Aorta (tissue), 5 donors: ENCODE measurements at regions not wholly inside any gene's neighbourhood (a gene's known extent, or its start where the extent isn't known, plus 50 kb on each side); places are given as distances from the start of the nearest gene placed in this dataset.
"Not testable (repeated sequence)": the region's sequence is repeated elsewhere in the genome, so short reads cannot be mapped to it uniquely, and the experiment has no call there.

Experiments
- ATAC-seq: fragments of 200-7000 bp; cut with Tn5 transposase; one replicate; pipeline ENCODE4 v1.9.1; 2022; ENCODE audit warnings: moderate library complexity; ENCODE audit not compliant: low FRiP score
- DNase-seq, 2 donors: peaks; one replicate each; pipeline ENCODE4 v3.0.0-alpha.2; 2020
- H3K27ac ChIP-seq, 2 donors: one replicate each; pipeline ENCODE4 v1.5.1; 2013; ENCODE audit warnings: low read length in 2 of 2, mild to moderate bottlenecking in 2 of 2, moderate library complexity in 2 of 2, control low read depth in 1 of 2, inconsistent platforms in 1 of 2, low read depth in 1 of 2
- H3K27me3 ChIP-seq, 2 donors: one replicate each; pipeline ENCODE4 v1.6.1; 2013; ENCODE audit warnings: control low read depth in 1 of 2, low read length in 1 of 2, mild to moderate bottlenecking in 1 of 2, moderate library complexity in 1 of 2; ENCODE audit not compliant: insufficient read depth in 2 of 2, control insufficient read depth in 1 of 2
- H3K36me3 ChIP-seq, 2 donors: one replicate each; pipeline ENCODE4 v1.6.1; 2013; ENCODE audit warnings: control low read depth in 1 of 2, low read length in 1 of 2, mild to moderate bottlenecking in 1 of 2; ENCODE audit not compliant: insufficient read depth in 2 of 2, control insufficient read depth in 1 of 2
- H3K4me1 ChIP-seq, 2 donors: one replicate each; pipeline ENCODE4 v1.6.1; 2013; ENCODE audit warnings: low read length in 2 of 2, control low read depth in 1 of 2, mild to moderate bottlenecking in 1 of 2, moderate library complexity in 1 of 2; ENCODE audit not compliant: insufficient read depth in 2 of 2, control insufficient read depth in 1 of 2
- H3K4me3 ChIP-seq, 2 donors: one replicate each; pipeline ENCODE4 v1.5.1; 2013; ENCODE audit warnings: low read length in 2 of 2, control low read depth in 1 of 2, mild to moderate bottlenecking in 1 of 2
- H3K9me3 ChIP-seq: one replicate; pipeline ENCODE4 v1.6.1; 2013; ENCODE audit warnings: mild to moderate bottlenecking, low read length; ENCODE audit not compliant: control insufficient read depth
- WGBS, 2 donors: extraction: QIAGEN DNeasy Blood & Tissue Kit; methylation state at CpG; one replicate each; pipeline ENCODE4 v1.1.7; 2013; 5-methylcytosine and 5-hydroxymethylcytosine counted together
- intact Hi-C, 2 donors: fragments of 100-400 bp; cut with DNase I; formaldehyde crosslinking; loops; one replicate each; pipeline versions ENCODE4 v1.14.2 to v1.15.0; 2022
- donor health status: healthy with polysubstance abuse.
- donor health status: Bipolar disorder and iron deficiency.
- donor health status: DM: no; HTN: no; CAD: no.
- donor health status: DM: no; HTN: no; CAD: no.
- donor health status: DM: yes; HTN: yes; CAD: no.

DNA sequence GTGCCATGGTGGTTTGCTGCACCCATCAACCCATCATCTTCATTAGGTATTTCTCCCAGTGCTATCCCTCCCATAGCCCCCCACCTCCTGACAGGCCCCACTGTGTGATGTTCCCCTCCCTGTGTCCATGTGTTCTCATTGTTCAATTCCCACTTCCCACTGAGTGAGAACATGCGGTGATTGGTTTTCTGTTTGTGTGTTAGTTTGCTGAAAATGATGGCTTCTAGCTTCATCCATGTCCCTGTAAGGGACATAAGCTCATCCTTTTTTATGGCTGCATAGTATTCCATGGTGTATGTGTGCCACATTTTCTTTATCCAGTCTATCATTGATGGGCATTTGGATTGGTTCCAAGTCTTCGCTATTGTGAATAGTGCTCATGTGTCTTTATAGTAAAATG is 865.9 kb upstream of the CDH10 start:
- H3K4me3 ChIP-seq, H3K36me3 ChIP-seq, ATAC-seq, H3K27me3 ChIP-seq, DNase-seq, H3K9me3 ChIP-seq, H3K27ac ChIP-seq, intact Hi-C loops, H3K4me1 ChIP-seq: not testable (repeated sequence)
- 90 to 92% methylated on average over 2 of the region's 2 CpGs for WGBS, 2 donors

DNA sequence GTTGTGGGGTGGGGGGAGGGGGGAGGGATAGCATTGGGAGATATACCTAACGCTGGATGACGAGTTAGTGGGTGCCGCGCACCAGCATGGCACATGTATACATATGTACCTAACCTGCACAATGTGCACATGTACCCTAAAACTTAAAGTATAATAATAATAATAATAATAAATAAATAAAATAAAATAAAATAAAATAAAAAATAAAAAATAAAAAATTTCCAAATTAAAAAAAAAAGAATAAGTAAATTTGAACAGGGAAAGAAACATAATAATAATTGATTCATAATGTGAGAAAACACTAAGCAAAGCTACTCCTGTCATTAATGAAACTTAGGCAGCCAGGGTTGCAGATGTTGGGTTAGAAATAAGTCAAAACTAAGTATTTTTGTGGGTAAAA is 863.2 kb upstream of the CDH10 start:
- H3K9me3 ChIP-seq, H3K27ac ChIP-seq, H3K27me3 ChIP-seq, H3K4me3 ChIP-seq, H3K36me3 ChIP-seq, ATAC-seq, H3K4me1 ChIP-seq, intact Hi-C loops, DNase-seq: not testable (repeated sequence)
- 93 to 97% methylated on average over 4 of the region's 4 CpGs for WGBS, 2 donors

DNA sequence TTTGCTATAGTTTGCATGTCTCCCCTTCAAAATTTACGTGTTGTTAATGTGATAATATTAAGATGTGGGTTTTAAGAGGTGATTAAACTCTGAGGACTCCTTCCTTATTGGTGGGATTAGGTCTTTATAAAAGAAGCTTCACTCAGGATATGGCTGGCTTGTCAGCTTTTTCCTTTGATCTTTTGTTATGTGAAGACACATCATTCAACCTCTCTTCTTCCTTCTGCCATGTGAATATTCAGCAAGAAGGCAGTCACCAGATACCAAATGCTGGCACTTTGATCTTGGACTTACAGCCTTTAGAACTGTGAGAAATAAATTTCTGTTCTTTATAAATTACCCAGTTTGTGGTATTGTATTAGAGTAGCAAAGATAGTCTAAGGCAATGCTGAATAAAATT is 855.9 kb upstream of the CDH10 start:
- ATAC-seq, result no peak
- H3K36me3 ChIP-seq, result no peaks in the 10 kb centered on the region
- intact Hi-C loops, result no loop called here
- 46% methylated on average over 1 of the region's 1 CpG for WGBS, 2 donors
- H3K4me1 ChIP-seq, result no peaks in the 10 kb centered on the region
- no peak for DNase-seq
- H3K9me3 ChIP-seq, result no peaks in the 10 kb centered on the region
- no peak overlapping the region for H3K4me3 ChIP-seq
- H3K27ac ChIP-seq, result no peak overlapping the region
- H3K27me3 ChIP-seq, result no peaks in the 10 kb centered on the region

DNA sequence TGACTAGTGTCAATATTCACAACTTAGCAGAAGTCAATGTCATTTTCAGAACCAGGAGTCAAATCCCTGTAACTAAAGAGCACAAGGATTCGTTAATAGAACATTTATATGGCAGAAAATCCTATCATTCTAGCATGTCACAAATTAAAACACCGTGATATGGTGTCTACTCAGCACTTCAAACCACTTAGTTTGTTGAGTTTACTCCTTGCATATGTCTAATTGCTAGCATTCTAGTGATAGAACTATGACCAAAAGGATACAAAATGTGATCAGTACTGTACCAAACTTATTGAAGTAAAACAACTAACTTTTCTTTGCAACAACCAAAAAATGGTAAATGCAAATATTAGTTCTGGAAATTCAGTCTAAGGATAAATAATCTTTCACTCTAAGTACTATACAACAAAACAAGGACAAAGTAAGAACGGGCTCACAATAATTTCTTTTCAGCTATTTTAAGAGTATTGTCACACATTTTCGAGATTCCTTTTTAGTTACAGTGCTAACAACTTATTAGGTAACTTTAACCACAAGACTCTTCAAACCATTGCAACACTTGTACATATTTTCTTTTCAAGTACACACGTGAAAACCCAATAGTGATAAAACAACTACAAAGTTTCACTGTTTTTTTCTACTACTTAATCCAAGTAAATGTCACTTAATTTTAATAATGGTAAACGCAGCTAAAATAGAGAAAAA is 845.2 kb upstream of the CDH10 start:
- intact Hi-C loops, result no loop called here
- DNase-seq (no peak), ATAC-seq (no peak)
- H3K4me1 ChIP-seq, result no peaks in the 10 kb centered on the region
- no peak overlapping the region for H3K4me3 ChIP-seq
- H3K9me3 ChIP-seq, result no peaks in the 10 kb centered on the region
- no peaks in the 10 kb centered on the region for H3K36me3 ChIP-seq
- 66% methylated on average over 6 of the region's 6 CpGs for WGBS, 2 donors
- no peak overlapping the region for H3K27ac ChIP-seq
- H3K27me3 ChIP-seq, result no peaks in the 10 kb centered on the region

DNA sequence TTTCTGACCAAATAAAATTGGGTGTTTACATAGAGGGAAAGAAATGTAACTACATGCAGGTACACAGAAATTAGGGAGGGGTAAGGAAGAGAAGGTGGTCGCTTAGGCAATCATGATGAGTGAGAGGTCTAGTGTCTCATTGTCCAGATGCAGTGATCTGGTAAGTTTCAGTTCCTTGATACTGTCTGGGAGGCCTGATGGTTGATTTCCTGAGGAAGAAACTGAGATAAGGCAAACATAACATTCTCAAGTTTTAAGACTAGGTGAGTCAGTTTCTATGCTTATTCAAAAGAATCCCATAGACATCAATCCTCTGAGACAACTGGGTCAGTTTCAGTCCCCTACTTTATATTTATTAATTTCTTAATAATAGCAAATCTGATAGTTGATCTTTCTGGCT is 843.3 kb upstream of the CDH10 start:
- Histone ChIP-seq H3K4me1 (no peaks in the 10 kb centered on the region), H3K9me3 (no peaks in the 10 kb centered on the region), H3K27ac (no peak overlapping the region), H3K27me3 (no peaks in the 10 kb centered on the region), H3K36me3 (no peaks in the 10 kb centered on the region), H3K4me3 (no peak overlapping the region)
- no peak for DNase-seq
- intact Hi-C loops, result no loop called here
- WGBS, 2 donors, result 74 to 90% methylated on average over 1 of the region's 1 CpG
- no peak for ATAC-seq

DNA sequence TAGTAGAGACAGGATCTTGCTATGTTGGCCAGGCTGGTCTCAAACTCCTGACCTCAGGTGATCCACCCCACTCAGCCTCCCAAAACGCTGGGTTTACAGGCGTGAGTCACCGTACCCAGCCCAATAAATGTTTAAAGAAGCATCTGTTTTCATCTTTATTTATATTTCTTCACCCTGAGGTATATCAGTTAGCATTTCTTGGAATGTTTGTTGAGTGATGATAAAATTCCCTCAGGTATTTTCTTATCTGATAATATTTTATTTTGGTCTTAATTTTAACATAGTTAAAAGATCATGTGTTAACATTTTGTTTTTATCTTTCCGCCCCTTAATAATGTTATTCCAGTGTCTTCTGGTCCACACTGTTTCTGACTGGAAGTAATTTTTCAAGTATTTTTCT is 839.6 kb upstream of the CDH10 start:
- intact Hi-C loops, result no loop called here

DNA sequence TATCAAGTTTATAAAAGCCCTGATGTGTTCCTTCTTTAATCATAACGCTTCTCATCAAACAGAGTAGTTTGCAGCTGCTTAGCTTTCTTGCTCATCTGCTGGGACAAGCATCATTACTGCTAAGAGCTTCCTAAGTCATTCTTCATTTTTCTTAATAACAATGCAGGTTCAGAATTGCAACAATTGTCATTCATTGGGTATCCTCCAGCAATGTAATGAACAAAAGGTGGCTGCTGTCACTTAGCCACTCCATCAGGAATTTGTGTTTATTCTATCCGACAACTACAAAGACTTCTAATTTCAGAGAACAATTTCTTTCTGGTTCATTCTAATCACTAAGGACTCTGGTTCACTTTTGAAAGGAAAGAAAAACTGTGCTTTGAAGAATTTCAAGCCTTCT is 836.7 kb upstream of the CDH10 start:
- ATAC-seq, result no peak
- H3K9me3 ChIP-seq, result no peaks in the 10 kb centered on the region
- intact Hi-C loops, result no loop called here
- DNase-seq, result no peak
- no peaks in the 10 kb centered on the region for H3K4me1 ChIP-seq
- no peak overlapping the region for H3K4me3 ChIP-seq
- H3K36me3 ChIP-seq, result no peaks in the 10 kb centered on the region
- no peak overlapping the region for H3K27ac ChIP-seq
- no peaks in the 10 kb centered on the region for H3K27me3 ChIP-seq
- 48% methylated on average over 2 of the region's 2 CpGs for WGBS, 2 donors

More for the DNA sequence above, 839.6 kb upstream of the CDH10 start:
- 43 to 52% methylated on average over 4 of the region's 4 CpGs for WGBS, 2 donors
- DNase-seq (no peak), ATAC-seq (no peak)
- no peaks in the 10 kb centered on the region for H3K9me3 ChIP-seq
- no peak overlapping the region for H3K4me3 ChIP-seq
- H3K4me1 ChIP-seq, result no peaks in the 10 kb centered on the region
- H3K27me3 ChIP-seq, result no peaks in the 10 kb centered on the region
- H3K36me3 ChIP-seq, result no peaks in the 10 kb centered on the region
- H3K27ac ChIP-seq, result no peak overlapping the region

DNA sequence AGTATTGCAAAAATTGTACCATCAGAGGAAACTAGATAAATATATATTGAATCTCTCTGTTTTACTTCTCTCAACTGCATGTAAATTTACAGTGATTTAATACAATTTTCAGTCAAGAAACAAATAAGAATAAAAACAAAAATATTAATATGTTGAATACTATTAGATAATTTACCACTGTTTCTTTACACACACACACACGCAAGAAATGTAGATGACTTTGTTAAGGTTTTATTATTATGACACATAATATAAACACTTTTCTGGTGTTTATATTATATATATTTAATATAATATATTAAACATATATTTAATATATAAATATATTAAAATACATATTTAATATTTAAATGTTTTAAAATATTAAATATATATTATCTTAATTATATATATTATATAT is 814.3 kb upstream of the CDH10 start:
- 92% methylated on average over 1 of the region's 1 CpG for WGBS, 2 donors
- intact Hi-C loops, result no loop called here
- no peak for DNase-seq
- H3K4me3 ChIP-seq, result no peak overlapping the region
- no peak overlapping the region for H3K27ac ChIP-seq
- H3K36me3 ChIP-seq, result no peaks in the 10 kb centered on the region
- H3K9me3 ChIP-seq, result no peaks in the 10 kb centered on the region
- H3K27me3 ChIP-seq, result no peaks in the 10 kb centered on the region
- no peaks in the 10 kb centered on the region for H3K4me1 ChIP-seq
- ATAC-seq, result no peak

DNA sequence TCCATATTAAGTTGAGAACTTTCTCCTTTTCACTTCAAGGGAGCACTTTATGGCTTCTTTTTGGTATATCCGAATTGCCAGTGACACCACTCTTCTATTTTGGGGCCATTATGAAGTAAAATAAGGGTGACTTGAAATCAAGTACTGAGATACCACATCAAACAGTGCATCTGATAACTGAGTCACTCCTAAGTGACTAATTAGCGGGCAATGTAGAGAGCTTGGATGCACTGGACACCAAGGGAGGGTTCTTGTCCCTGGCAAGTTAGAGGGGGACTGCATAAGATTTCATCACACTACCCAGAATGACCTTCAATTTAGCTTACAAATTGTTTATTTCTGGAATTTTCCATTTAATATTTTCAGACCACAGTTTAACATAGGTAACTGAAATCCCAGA is 813.9 kb upstream of the CDH10 start:
- H3K4me1 ChIP-seq, result no peaks in the 10 kb centered on the region
- H3K27me3 ChIP-seq, result no peaks in the 10 kb centered on the region
- no peaks in the 10 kb centered on the region for H3K36me3 ChIP-seq
- 83 to 85% methylated on average over 2 of the region's 2 CpGs for WGBS, 2 donors
- intact Hi-C loops, result no loop called here
- H3K4me3 ChIP-seq, result no peak overlapping the region
- DNase-seq (no peak), ATAC-seq (no peak)
- H3K27ac ChIP-seq, result no peak overlapping the region
- no peaks in the 10 kb centered on the region for H3K9me3 ChIP-seq
